ENCODE measurements at regions not wholly inside any gene's neighbourhood (a gene's known extent, or its start where the extent isn't known, plus 50 kb on each side); places are given as distances from the start of the nearest gene placed in this dataset.

- TF ChIP-seq POLR2A (IDR thresholded peaks at IDR 0.05; ENCODE audit: low read length) (no peak), GATA1 (IDR thresholded peaks at IDR 0.05; ENCODE audit: low read depth, low read length) (no peak)
Observed at GRCh38 chr3:23116081-23116837, 86.9 kb upstream of the UBE2E2 start.

Data from erythroblast (primary cell).